ENCODE measurements at regions not wholly inside any gene's neighbourhood (a gene's known extent, or its start where the extent isn't known, plus 50 kb on each side); places are given as distances from the start of the nearest gene placed in this dataset.

DNA sequence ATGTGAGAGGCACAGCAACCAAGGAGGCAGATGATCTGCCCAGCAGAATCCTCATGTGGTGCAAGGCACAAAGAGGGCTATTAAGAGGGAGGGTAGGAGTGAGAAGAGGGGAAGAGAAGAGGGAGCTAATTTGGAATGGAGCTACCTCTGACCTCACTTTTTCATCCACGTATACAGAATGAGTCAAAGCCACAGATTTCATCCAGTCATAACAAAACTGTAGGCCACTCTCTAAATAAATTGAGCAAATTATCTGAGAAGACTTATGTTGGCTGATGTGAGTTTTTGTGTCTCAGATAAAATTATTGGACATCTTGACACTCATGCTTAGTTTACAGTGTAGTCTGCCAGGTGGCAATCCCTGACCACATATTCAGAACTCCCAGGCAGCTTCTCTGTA, 325.6 kb downstream of the TTLL7 start:
- DNase-seq (ENCODE audit: low read depth in 2 of 2) = no peak

GRCh38 chr1:83671586-83671985, 327.3 kb downstream of the TTLL7 start:
- DNase-seq (ENCODE audit: low read depth in 2 of 2) = no peak

DNA sequence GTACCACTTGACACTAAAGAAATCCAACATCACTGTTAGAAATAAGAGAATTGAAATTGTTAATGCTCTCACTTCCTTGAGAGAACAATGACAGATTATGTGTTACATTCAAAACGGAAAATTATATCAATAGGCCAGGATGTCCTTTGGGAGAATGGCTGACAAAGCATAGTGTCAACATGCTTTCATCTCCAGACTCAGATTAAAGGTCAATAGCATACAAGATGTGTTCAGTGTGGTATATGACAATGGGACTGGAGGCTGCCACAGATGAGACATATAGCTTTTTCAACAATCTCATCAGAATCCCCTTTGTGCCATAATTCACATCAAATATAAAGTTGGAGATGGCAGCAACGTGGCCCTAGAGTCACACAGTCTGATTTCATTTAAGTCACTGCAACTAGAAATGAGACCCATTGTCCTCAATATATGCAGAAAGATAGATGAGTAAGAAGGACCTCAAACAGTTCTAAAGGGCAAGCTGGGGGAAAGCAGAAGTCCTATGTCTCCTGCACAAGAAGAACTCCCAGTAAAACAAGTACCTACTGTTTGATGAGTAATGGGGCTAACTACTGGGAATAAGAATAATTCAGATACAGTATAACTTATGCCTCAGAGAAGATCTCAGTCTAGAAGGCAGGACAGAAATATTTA, 327.9 kb downstream of the TTLL7 start:
- no peak for DNase-seq (ENCODE audit: low read depth in 2 of 2)

DNA sequence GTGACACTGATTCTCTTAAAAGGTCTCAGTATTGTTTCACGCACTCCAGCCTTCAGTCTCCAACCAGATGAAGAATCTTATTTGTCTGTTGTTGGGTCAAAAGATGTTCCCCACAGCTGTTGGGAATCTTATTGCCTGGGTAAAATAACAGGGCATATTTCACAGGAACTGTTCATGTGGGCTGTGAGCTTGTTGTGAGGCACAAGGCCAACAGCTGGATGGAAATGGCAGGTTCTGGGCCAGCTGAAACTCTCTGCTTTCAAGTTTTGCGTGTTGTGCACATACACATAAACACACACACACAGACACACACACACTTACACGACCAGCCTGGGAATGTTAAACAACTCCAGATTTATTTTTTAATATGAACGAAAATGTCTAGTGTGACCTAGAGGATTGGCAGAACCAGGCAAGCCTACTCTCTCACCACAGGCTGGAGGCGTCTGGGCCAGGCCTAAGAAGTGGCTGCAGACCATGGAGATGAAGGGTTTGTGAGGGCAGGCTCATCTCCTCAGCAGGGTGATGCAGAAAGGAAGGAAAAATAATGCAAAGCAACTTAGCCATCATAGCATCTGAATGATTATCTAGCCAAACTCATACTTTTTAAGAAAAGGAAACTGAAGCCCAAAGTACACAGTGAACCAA, 357.0 kb downstream of the TTLL7 start:
- DNase-seq (ENCODE audit: low read depth in 2 of 2) = peak; percentile 12 to 20

DNA sequence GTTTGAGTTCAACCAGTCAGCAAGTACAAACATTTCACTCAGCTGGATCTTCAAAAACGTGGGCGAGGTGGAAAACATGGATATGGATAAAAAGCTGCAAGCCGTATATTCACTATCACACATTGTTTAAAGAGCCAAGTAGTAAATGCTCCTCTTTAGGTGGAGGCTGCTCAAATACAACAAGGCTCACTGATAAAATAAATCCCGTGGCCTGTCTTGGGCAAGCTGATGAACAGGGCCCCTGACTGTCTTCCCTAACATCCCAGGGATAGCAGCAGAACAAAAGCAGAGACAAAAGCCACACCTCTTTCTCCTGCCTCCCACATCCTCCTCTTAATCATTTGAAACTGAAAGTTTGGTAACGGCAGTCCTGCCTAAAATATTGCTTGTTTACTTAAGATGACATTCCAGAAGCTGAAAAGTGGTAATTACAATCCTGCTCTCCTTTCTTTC, 357.7 kb downstream of the TTLL7 start:
- DNase-seq (ENCODE audit: low read depth in 2 of 2) = peak; percentile 27 to 32

GRCh38 chr1:83639785-83640184, 359.1 kb downstream of the TTLL7 start:
- DNase-seq (ENCODE audit: low read depth in 2 of 2) = no peak

DNA sequence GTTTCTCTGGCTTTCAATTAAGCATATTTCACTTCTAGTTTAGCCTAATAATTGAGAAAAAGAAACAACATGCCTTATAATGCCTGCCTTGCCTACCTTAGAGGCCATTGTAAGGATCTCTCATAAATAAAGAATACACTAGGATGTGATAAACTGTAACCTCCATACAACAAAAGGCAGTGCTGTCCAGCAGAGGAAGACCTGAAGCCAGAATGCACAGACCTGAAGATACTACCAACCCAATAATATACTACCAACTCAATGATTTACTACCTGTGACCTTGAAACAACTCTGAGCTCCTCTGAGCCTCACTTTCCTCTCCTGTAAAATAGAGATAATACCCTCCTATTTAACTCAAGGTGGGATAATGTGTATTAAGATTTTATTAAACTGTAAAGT, 361.3 kb downstream of the TTLL7 start:
- no peak for DNase-seq (ENCODE audit: low read depth in 2 of 2)

DNA sequence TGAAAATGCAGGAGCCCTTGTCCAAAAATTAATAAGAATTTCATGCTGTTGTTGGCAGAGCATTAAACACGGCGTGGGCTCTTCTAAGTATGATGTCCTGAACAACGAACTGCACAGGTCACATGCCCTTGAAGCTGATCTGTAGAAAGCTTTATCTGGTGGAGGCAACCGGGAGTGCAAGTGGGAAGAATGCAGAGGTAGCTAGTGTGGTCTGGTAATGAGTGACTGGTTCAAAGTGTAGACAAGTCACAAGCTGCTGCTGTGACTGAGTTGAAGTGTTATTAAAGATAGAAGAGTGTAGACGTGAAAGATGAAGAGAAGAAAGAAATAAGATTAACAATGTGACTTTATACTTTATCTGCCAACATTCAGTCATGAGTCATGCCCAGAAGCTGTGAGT, 361.9 kb downstream of the TTLL7 start:
- DNase-seq (ENCODE audit: low read depth in 2 of 2) = no peak

- DNase-seq (ENCODE audit: low read depth in 2 of 2) = no peak
Measured at GRCh38 chr1:83632906-83633305, 366.0 kb downstream of the TTLL7 start.

GRCh38 chr1:83631851-83632250, 367.1 kb downstream of the TTLL7 start:
- no peak for DNase-seq (ENCODE audit: low read depth in 2 of 2)

DNA sequence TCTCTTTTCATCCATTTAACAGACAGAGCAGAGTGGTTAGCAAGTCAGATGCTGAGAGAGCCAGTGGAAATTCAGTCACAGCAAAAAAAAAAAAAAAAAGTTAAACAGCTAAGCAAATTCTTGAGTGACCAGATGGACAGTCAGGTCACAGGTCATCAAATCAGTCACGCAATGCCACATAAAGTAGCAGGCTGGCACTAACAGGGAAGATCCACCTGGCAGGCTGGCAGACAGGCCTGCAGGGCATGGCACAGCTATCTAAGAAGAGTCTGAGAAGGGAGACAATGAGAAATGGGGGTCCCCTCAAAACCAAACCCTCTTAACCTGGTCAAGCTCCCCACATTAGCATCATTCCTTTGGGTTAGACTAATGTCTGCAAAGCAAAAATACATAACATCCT, 371.9 kb downstream of the TTLL7 start:
- no peak for DNase-seq (ENCODE audit: low read depth in 2 of 2)

DNA sequence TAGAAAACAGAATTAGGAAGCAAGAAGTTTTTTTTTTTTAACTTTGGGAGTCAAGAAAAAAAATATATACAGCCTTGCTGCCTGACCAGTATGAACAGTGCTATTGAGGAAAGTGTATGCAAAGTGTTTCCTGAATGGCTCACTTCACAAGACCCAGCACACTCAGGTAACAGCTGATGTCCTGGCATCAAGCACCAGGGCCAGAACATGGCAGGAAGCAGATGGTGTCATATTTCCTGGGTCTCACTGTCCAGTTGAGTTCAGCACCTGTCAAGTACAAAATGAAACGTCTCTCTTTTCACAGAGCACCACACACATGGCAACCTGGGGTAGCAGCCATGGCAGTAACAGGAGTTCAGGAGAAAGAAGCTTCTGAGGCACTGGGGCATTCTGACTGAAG, 372.3 kb downstream of the TTLL7 start:
- no peak for DNase-seq (ENCODE audit: low read depth in 2 of 2)

- peak; percentile 18 to 26 for DNase-seq (ENCODE audit: low read depth in 2 of 2)
Measured at GRCh38 chr1:83625646-83626045, 373.3 kb downstream of the TTLL7 start.

GRCh38 chr1:83620016-83620415, 378.9 kb downstream of the TTLL7 start:
- DNase-seq (ENCODE audit: low read depth in 2 of 2) = no peak

- DNase-seq (ENCODE audit: low read depth in 2 of 2) = peak; percentile 62 to 65
Measured at GRCh38 chr1:83619170-83619896, 379.6 kb downstream of the TTLL7 start.

- DNase-seq (ENCODE audit: low read depth in 2 of 2) = no peak
Measured at GRCh38 chr1:83617883-83618282, 381.0 kb downstream of the TTLL7 start.

DNA sequence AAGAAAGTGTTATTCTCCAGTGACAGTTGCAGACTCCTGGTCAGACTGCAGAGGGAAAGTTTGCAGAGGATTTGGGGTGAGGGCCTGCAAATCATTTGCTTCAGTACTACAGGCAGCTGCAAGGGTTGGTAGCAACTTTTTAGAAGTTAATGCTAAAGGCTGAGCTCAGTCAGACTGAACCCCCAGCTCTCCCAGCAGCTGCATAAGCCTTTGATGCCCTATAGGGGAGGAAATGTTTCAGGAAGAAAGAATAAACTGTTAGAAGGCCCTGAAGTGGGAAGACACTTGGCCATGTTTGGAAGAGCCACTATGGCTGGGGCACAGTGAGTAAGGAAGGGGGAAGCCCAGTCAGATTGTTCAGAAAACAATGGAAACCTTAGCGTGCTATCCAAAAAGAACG, 383.6 kb downstream of the TTLL7 start:
- no peak for DNase-seq (ENCODE audit: low read depth in 2 of 2)

GRCh38 chr1:83606416-83606955, 392.4 kb downstream of the TTLL7 start:
- no peak for DNase-seq (ENCODE audit: low read depth in 2 of 2)

- no peak for DNase-seq (ENCODE audit: low read depth in 2 of 2)
Measured at GRCh38 chr1:83596331-83596730, 402.6 kb downstream of the TTLL7 start.

DNA sequence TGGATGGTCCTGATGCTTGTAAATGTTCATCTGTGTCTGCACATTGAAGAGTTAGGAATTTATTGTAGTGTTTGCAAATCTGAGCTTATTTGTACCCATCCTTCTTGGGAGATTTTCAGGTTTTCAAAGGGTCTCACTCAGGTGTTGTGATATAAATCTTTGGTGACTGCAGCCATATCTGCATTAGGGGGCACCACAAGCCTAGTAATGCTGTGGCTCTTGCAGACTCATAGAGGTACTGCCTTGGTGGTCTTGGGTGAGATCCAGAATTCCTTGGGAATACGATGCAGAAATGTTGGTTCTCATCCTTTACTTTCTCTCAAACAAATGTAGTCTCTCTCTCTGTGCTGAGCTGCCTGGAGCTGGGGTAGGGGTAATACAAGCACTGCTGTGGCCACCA, 405.9 kb downstream of the TTLL7 start:
- no peak for DNase-seq (ENCODE audit: low read depth in 2 of 2)

DNA sequence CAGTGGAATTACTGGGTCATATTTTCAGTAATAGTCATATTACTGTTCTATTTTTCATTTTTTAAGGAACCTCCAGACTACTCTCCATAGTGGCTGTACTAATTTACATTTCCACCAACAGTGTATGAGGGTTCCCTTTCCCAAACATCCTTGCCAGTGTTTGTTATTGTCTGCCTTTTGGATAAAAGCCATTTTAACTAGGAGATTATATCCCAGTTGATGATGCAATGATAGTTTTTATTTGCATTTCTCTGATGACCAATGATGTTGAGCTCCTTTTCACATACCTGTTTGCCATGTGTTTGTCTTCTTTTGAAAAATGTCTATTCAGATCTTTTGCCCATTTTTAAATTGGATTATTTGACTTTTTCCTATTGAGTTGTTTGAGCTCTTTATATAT, 410.8 kb downstream of the TTLL7 start:
- no peak for DNase-seq (ENCODE audit: low read depth in 2 of 2)

- DNase-seq (ENCODE audit: low read depth in 2 of 2) = no peak
Measured at GRCh38 chr1:83583351-83584014, 415.4 kb downstream of the TTLL7 start.

Measured in fibroblast of skin of left quadriceps (primary cell).